SK-N-SH (cell line): ENCODE measurements at regions not wholly inside any gene's neighbourhood (a gene's known extent, or its start where the extent isn't known, plus 50 kb on each side); places are given as distances from the start of the nearest gene placed in this dataset.

Experiments used
- CTCF ChIA-PET: fragments of 300-600, 350-600 bp; formaldehyde crosslinking; extraction: SDS; loops from one replicate; lab custom pipeline; 2021; lab: Yijun Ruan, JAX
- POLR2A ChIA-PET: fragments of 350-600 bp; sonication (Branson Sonifier 250); formaldehyde crosslinking; extraction: SDS; loops from one replicate; lab custom pipeline; 2020; ENCODE audit warnings: antibody characterized with exemption, inconsistent platforms; lab: Yijun Ruan, JAX
- DNase-seq: peaks from one replicate; pipeline ENCODE4 v3.0.0; 2012
- H2AFZ ChIP-seq: fragments of 200-600 bp; sonication (generic); 2 replicates; pipeline ENCODE4 v1.8.1; 2016; ENCODE audit warnings: antibody characterized with exemption, mild to moderate bottlenecking, low read depth
- H3F3A ChIP-seq: fragments of 200-600 bp; sonication (generic); replicated peaks from 2 replicates; pipeline ENCODE3; 2016; ENCODE audit warnings: antibody characterized with exemption, mild to moderate bottlenecking; ENCODE audit not compliant: insufficient read depth
- H3K27ac ChIP-seq, 2 experiments: fragments of 200-500 bp in 1 of 2; fragments of 200-600 bp in 1 of 2; sonication (Bioruptor generic) in 1 of 2; sonication (generic), shearing (Covaris generic) in 1 of 2; 2 replicates each; pipeline versions ENCODE4 v1.5.1 to v1.6.1; 2014 to 2016; ENCODE audit warnings: low read depth in 2 of 2, inconsistent platforms in 1 of 2, low read length in 1 of 2, mild to moderate bottlenecking in 1 of 2, mixed read lengths in 1 of 2
- H3K27me3 ChIP-seq: fragments of 200-600 bp; sonication (generic), shearing (Covaris generic); 2 replicates; pipeline ENCODE4 v1.6.1; 2016; ENCODE audit warnings: mixed run types; ENCODE audit not compliant: insufficient read depth
- H3K36me3 ChIP-seq, 2 experiments: fragments of 200-500 bp in 1 of 2; fragments of 200-600 bp in 1 of 2; sonication (Bioruptor generic) in 1 of 2; sonication (generic) in 1 of 2; replicated peaks in 1 of 2; 2 replicates each; pipeline versions ENCODE3 to v1.5.1; 2014 to 2016; ENCODE audit warnings: low read length in 1 of 2, mild to moderate bottlenecking in 1 of 2; ENCODE audit not compliant: insufficient read depth in 2 of 2, control insufficient read depth in 1 of 2
- H3K4me1 ChIP-seq, 2 experiments: fragments of 200-500 bp in 1 of 2; fragments of 200-600 bp in 1 of 2; sonication (Bioruptor generic) in 1 of 2; sonication (generic), shearing (Covaris generic) in 1 of 2; 2 replicates each; pipeline versions ENCODE4 v1.5.1 to v1.6.1; 2014 to 2016; ENCODE audit warnings: low read depth in 1 of 2, low read length in 1 of 2, mixed run types in 1 of 2; ENCODE audit not compliant: insufficient read depth in 2 of 2, control insufficient read depth in 1 of 2
- H3K4me2 ChIP-seq: fragments of 200-600 bp; sonication (generic), shearing (Covaris generic); 2 replicates; pipeline ENCODE4 v1.6.1; 2017; ENCODE audit warnings: mixed run types
- H3K4me3 ChIP-seq, 2 experiments: fragments of 200-500 bp in 1 of 2; fragments of 200-600 bp in 1 of 2; sonication (Bioruptor generic) in 1 of 2; sonication (generic), shearing (Covaris generic) in 1 of 2; 2 replicates each; pipeline versions ENCODE4 v1.5.1 to v1.8.1; 2014 to 2016; ENCODE audit warnings: low read depth in 2 of 2, inconsistent platforms in 1 of 2, low read length in 1 of 2, mild to moderate bottlenecking in 1 of 2, mixed read lengths in 1 of 2, moderate library complexity in 1 of 2
- H3K79me2 ChIP-seq: fragments of 200-600 bp; sonication (generic); 2 replicates; pipeline ENCODE4 v1.8.1; 2017; ENCODE audit warnings: mild to moderate bottlenecking; ENCODE audit not compliant: insufficient read depth
- H3K9ac ChIP-seq: fragments of 200-600 bp; sonication (generic); 2 replicates; pipeline ENCODE4 v1.6.1; 2017; ENCODE audit warnings: mixed run types
- H3K9me2 ChIP-seq: fragments of 200-600 bp; sonication (generic); 2 replicates; pipeline ENCODE4 v1.6.1; 2017; ENCODE audit warnings: mixed run types
- H3K9me3 ChIP-seq: fragments of 200-600 bp; sonication (generic); 2 replicates; pipeline ENCODE4 v1.6.1; 2017; ENCODE audit warnings: mixed run types, mild to moderate bottlenecking, moderate library complexity
- H4K20me1 ChIP-seq: fragments of 200-600 bp; sonication (generic); 2 replicates; pipeline ENCODE4 v1.6.1; 2017; ENCODE audit warnings: mild to moderate bottlenecking, mixed run types; ENCODE audit not compliant: insufficient read depth
- EZH2phosphoT487 ChIP-seq: fragments of 200-600 bp; sonication (generic); IDR thresholded peaks from 2 replicates; pipeline ENCODE4 v1.6.1; 2017; ENCODE audit warnings: low read depth, mixed run types, mild to moderate bottlenecking, antibody characterized with exemption, moderate library complexity, borderline replicate concordance
- FOXJ3 ChIP-seq: sonication (generic); formaldehyde crosslinking; IDR thresholded peaks from 2 replicates; pipeline ENCODE4 v1.5.1; 2020; ENCODE audit warnings: mild to moderate bottlenecking, missing genetic modification reagents
- GABPA ChIP-seq: IDR thresholded peaks from 2 replicates; pipeline ENCODE4 v1.4.0; 2012; ENCODE audit warnings: low read depth, mild to moderate bottlenecking
- GATA2 ChIP-seq: sonication (generic); formaldehyde crosslinking; IDR thresholded peaks from 2 replicates; pipeline ENCODE4 v1.5.0; 2020; ENCODE audit warnings: mild to moderate bottlenecking, missing genetic modification reagents
- JUND ChIP-seq: IDR thresholded peaks from 2 replicates; pipeline ENCODE4 v1.4.0; 2012
- MXI1 ChIP-seq: IDR thresholded peaks from 2 replicates; pipeline ENCODE4 v1.6.1; 2012; ENCODE audit warnings: mild to moderate bottlenecking, low read depth, low read length, improper control_type of control experiment
- NFIC ChIP-seq: IDR thresholded peaks from 2 replicates; pipeline ENCODE4 v1.4.0; 2012; ENCODE audit warnings: borderline replicate concordance
- POLR2AphosphoS5 ChIP-seq: IDR thresholded peaks from 2 replicates; pipeline ENCODE4 v1.6.1; 2012; ENCODE audit warnings: low read depth, low read length
- RAD21 ChIP-seq: IDR thresholded peaks from 2 replicates; pipeline ENCODE4 v1.6.1; 2012; ENCODE audit warnings: mild to moderate bottlenecking, low read length
- RFX5 ChIP-seq: IDR thresholded peaks from 2 replicates; pipeline ENCODE4 v1.6.1; 2012; ENCODE audit warnings: mild to moderate bottlenecking, improper control_type of control experiment, low read length
- SIN3A ChIP-seq: IDR thresholded peaks from 2 replicates; pipeline ENCODE4 v1.6.1; 2012; ENCODE audit warnings: low read depth, mild to moderate bottlenecking, low read length, moderate library complexity, borderline replicate concordance
- SMC3 ChIP-seq: IDR thresholded peaks from 2 replicates; pipeline ENCODE4 v1.6.1; 2012; ENCODE audit warnings: low read depth, low read length, improper control_type of control experiment
- TCF12 ChIP-seq: IDR thresholded peaks from 2 replicates; pipeline ENCODE4 v1.4.0; 2012
- TEAD4 ChIP-seq: IDR thresholded peaks from 2 replicates; pipeline ENCODE4 v1.4.0; 2012; ENCODE audit warnings: mild to moderate bottlenecking, borderline replicate concordance; ENCODE audit not compliant: insufficient read depth
- YY1 ChIP-seq: IDR thresholded peaks from 2 replicates; pipeline ENCODE4 v1.4.0; 2012; ENCODE audit warnings: low read depth, mild to moderate bottlenecking
- WGBS: methylation state at CpG from one replicate; pipeline ENCODE4 v1.1.6; 2017; ENCODE audit warnings: low lambda C conversion rate; 5-methylcytosine and 5-hydroxymethylcytosine counted together
- TF ChIP-seq, protein P1 (sequence below): IDR thresholded peaks from 2 replicates; pipeline ENCODE4 v1.4.0; 2012; ENCODE audit warnings: low read depth, borderline replicate concordance
- TF ChIP-seq, protein P2 (sequence below): fragments of 200-600 bp; sonication (generic); IDR thresholded peaks from 2 replicates; pipeline ENCODE4 v1.6.1; 2017; ENCODE audit warnings: antibody characterized with exemption, mild to moderate bottlenecking, moderate library complexity
- TF ChIP-seq, protein P3 (sequence below): IDR thresholded peaks from 2 replicates; pipeline ENCODE4; 2012
- TF ChIP-seq, protein P4 (sequence below): fragments of 150-350 bp; IDR thresholded peaks from 2 replicates; pipeline ENCODE4 v1.6.1; 2016; ENCODE audit warnings: mild to moderate bottlenecking, low read depth, low read length

DNA sequence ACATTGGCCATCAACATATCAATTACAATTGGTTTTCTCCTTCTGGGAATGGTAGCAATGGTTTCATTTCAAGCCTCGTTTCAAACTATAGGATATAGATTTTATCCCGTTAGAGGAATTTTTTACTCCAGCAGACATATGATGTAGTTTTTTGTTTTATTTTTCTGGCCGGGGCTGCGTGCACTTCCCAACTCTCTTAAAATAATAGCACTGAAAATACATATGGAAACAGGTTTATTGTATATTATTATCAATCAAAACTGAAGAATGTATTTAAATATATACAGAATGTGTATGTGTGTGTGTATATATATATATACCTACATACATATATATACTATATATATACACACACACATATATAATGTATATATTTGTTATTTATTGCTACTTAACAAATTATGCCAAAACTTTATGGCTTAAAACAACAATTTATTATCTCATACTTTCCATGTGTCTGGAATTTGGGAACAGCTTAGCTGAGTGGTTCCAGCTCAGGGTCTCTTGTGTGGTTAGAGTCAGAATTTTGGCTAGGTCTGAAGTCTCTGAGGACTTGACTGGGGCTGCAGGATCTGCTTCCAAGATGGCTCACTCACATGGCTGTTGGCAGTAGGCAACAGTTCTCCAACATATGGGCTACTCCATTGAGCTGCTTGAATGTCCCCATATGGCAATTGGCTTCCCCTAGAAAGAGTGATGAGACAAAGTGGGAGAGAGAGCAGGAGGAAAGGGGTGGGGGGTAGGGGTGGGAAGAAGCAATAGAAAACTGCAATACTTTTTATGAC is 314.1 kb downstream of the PPP1R2C start:
- TF ChIP-seq RAD21 (no peak), MXI1 (no peak), YY1 (no peak), GATA2 (CRISPR knock-in tag) (no peak), GABPA (no peak), TEAD4 (no peak), POLR2AphosphoS5 (no peak), JUND (no peak), FOXJ3 (CRISPR knock-in tag) (no peak), NFIC (no peak), EZH2phosphoT487 (no peak), SIN3A (no peak), SMC3 (no peak), RFX5 (no peak), TCF12 (no peak)
- TF ChIP-seq, protein P1, sequence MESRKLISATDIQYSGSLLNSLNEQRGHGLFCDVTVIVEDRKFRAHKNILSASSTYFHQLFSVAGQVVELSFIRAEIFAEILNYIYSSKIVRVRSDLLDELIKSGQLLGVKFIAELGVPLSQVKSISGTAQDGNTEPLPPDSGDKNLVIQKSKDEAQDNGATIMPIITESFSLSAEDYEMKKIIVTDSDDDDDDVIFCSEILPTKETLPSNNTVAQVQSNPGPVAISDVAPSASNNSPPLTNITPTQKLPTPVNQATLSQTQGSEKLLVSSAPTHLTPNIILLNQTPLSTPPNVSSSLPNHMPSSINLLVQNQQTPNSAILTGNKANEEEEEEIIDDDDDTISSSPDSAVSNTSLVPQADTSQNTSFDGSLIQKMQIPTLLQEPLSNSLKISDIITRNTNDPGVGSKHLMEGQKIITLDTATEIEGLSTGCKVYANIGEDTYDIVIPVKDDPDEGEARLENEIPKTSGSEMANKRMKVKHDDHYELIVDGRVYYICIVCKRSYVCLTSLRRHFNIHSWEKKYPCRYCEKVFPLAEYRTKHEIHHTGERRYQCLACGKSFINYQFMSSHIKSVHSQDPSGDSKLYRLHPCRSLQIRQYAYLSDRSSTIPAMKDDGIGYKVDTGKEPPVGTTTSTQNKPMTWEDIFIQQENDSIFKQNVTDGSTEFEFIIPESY = no peak
- TF ChIP-seq, protein P2, sequence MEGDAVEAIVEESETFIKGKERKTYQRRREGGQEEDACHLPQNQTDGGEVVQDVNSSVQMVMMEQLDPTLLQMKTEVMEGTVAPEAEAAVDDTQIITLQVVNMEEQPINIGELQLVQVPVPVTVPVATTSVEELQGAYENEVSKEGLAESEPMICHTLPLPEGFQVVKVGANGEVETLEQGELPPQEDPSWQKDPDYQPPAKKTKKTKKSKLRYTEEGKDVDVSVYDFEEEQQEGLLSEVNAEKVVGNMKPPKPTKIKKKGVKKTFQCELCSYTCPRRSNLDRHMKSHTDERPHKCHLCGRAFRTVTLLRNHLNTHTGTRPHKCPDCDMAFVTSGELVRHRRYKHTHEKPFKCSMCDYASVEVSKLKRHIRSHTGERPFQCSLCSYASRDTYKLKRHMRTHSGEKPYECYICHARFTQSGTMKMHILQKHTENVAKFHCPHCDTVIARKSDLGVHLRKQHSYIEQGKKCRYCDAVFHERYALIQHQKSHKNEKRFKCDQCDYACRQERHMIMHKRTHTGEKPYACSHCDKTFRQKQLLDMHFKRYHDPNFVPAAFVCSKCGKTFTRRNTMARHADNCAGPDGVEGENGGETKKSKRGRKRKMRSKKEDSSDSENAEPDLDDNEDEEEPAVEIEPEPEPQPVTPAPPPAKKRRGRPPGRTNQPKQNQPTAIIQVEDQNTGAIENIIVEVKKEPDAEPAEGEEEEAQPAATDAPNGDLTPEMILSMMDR = no peak
- TF ChIP-seq, protein P3, sequence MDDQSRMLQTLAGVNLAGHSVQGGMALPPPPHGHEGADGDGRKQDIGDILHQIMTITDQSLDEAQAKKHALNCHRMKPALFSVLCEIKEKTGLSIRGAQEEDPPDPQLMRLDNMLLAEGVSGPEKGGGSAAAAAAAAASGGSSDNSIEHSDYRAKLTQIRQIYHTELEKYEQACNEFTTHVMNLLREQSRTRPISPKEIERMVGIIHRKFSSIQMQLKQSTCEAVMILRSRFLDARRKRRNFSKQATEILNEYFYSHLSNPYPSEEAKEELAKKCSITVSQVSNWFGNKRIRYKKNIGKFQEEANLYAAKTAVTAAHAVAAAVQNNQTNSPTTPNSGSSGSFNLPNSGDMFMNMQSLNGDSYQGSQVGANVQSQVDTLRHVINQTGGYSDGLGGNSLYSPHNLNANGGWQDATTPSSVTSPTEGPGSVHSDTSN = no peak
- TF ChIP-seq, protein P4, sequence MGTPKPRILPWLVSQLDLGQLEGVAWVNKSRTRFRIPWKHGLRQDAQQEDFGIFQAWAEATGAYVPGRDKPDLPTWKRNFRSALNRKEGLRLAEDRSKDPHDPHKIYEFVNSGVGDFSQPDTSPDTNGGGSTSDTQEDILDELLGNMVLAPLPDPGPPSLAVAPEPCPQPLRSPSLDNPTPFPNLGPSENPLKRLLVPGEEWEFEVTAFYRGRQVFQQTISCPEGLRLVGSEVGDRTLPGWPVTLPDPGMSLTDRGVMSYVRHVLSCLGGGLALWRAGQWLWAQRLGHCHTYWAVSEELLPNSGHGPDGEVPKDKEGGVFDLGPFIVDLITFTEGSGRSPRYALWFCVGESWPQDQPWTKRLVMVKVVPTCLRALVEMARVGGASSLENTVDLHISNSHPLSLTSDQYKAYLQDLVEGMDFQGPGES = no peak
- TF ChIP-seq, all 33 proteins: peak for 0
- WGBS = 14% methylated on average over 4 of the region's 4 CpGs
- no peak for DNase-seq
- Histone ChIP-seq H3K9ac (no peak overlapping the region), H3F3A (no peaks in the 10 kb centered on the region), H3K4me3 (no peak overlapping the region), H3K27me3 (no peaks in the 10 kb centered on the region), H3K4me2 (no peak overlapping the region), H3K9me2 (no peaks in the 10 kb centered on the region), H3K4me1 (no peaks in the 10 kb centered on the region), H3K27ac (no peak overlapping the region), H3K9me3 (no peaks in the 10 kb centered on the region), H2AFZ (no peak overlapping the region), H3K79me2 (no peaks in the 10 kb centered on the region), H4K20me1 (no peaks in the 10 kb centered on the region), H3K36me3 (no peaks in the 10 kb centered on the region)
- ChIA-PET CTCF (no interaction called here), POLR2A (no interaction called here)
